HCT116 (cell line): ENCODE measurements at regions not wholly inside any gene's neighbourhood (a gene's known extent, or its start where the extent isn't known, plus 50 kb on each side); places are given as distances from the start of the nearest gene placed in this dataset.

Source experiments
- ATAC-seq: fragments of 200-7000 bp; cut with Tn5 transposase; 2 replicates; pipeline ENCODE4 v1.9.1; 2020; ENCODE audit warnings: mild to moderate bottlenecking, moderate library complexity
- BruUV-seq: library from RNA; stranded (reverse); fragments of 400-500 nt; replicated peaks from 2 replicates; lab custom pipeline; 2021; lab: Mats Ljungman, UMichigan
- CTCF ChIA-PET: fragments of 300-600 bp; sonication (Branson Sonifier 250); formaldehyde crosslinking; loops from one replicate; lab custom pipeline; 2021; ENCODE audit warnings: antibody characterized with exemption; lab: Charles Lee
- POLR2A ChIA-PET: fragments of 300-600, 350-600 bp; sonication (Branson Sonifier 250); formaldehyde crosslinking; loops from one replicate; lab custom pipeline; 2021; ENCODE audit warnings: antibody characterized with exemption; lab: Charles Lee
- RAD21 ChIA-PET, 2 experiments: fragments of 300-600 bp; sonication (Branson Sonifier 250); formaldehyde crosslinking; loops; one replicate each; lab custom pipeline; 2023; ENCODE audit warnings: low total read pairs in 2 of 2; ENCODE audit not compliant: uncharacterized antibody in 2 of 2, unreplicated experiment in 2 of 2, low non-redundant PET in 1 of 2; lab: Charles Lee
- DNase-seq: peaks from one replicate; pipeline ENCODE4 v3.0.0-alpha.2; 2010; ENCODE audit warnings: low read depth, low spot score
- H2AFZ ChIP-seq: fragments of 200-600 bp; shearing (Covaris generic), sonication (generic); 2 replicates; pipeline ENCODE4 v1.6.1; 2017; ENCODE audit warnings: low read depth, mixed run types, mixed read lengths, antibody characterized with exemption, low read length; ENCODE audit not compliant: poor library complexity, severe bottlenecking
- H3K27ac ChIP-seq: 2 replicates; pipeline ENCODE4 v1.5.1; 2012; ENCODE audit warnings: low read depth, low read length
- H3K27me3 ChIP-seq: fragments of 200-600 bp; sonication (generic); 2 replicates; pipeline ENCODE4 v1.6.1; 2016; ENCODE audit warnings: mixed run types, low read length, mixed read lengths; ENCODE audit not compliant: insufficient read depth
- H3K36me3 ChIP-seq, 2 experiments: fragments of 200-500 bp in 1 of 2; fragments of 200-600 bp in 1 of 2; sonication (Bioruptor generic) in 1 of 2; sonication (generic) in 1 of 2; 2 replicates each; pipeline versions ENCODE4 v1.5.1 to v1.6.1; 2014 to 2016; ENCODE audit warnings: low read length in 2 of 2, inconsistent platforms in 1 of 2, mixed read lengths in 1 of 2, mixed run types in 1 of 2; ENCODE audit not compliant: insufficient read depth in 2 of 2, control insufficient read depth in 1 of 2
- H3K4me1 ChIP-seq, 2 experiments: fragments of 200-600 bp in 1 of 2; sonication (generic) in 1 of 2; 2 replicates each; pipeline versions ENCODE4 v1.5.1 to v1.6.1; 2012 to 2017; ENCODE audit warnings: low read length in 2 of 2, inconsistent platforms in 1 of 2, mild to moderate bottlenecking in 1 of 2, mixed read lengths in 1 of 2, mixed run types in 1 of 2, moderate library complexity in 1 of 2; ENCODE audit not compliant: insufficient read depth in 2 of 2, control insufficient read depth in 1 of 2
- H3K4me2 ChIP-seq: fragments of 200-600 bp; sonication (generic); 2 replicates; pipeline ENCODE4 v1.6.1; 2017; ENCODE audit warnings: mixed run types, low read length, mixed read lengths
- H3K4me3 ChIP-seq, 2 experiments: fragments of 200-600 bp in 1 of 2; sonication (generic) in 1 of 2; replicated peaks in 1 of 2; 2 replicates each; pipeline ENCODE4 v1.5.1; 2011 to 2016; ENCODE audit warnings: low read length in 2 of 2, control low read depth in 1 of 2, low read depth in 1 of 2, mild to moderate bottlenecking in 1 of 2, mixed read lengths in 1 of 2, mixed run types in 1 of 2
- H3K79me2 ChIP-seq: fragments of 200-600 bp; sonication (generic); 2 replicates; pipeline ENCODE4 v1.6.1; 2017; ENCODE audit warnings: mild to moderate bottlenecking, mixed run types, low read length, moderate library complexity, mixed read lengths; ENCODE audit not compliant: insufficient read depth
- H3K9ac ChIP-seq: fragments of 200-600 bp; sonication (generic); 2 replicates; pipeline ENCODE4 v1.6.1; 2016; ENCODE audit warnings: low read length, mixed read lengths
- H3K9me2 ChIP-seq: fragments of 200-600 bp; sonication (generic), shearing (Covaris generic); 2 replicates; pipeline ENCODE4 v1.6.1; 2017; ENCODE audit warnings: mixed run types, mild to moderate bottlenecking, moderate library complexity; ENCODE audit not compliant: insufficient read depth
- H3K9me3 ChIP-seq, 2 experiments: fragments of 200-500 bp in 1 of 2; fragments of 200-600 bp in 1 of 2; sonication (Bioruptor generic) in 1 of 2; sonication (generic) in 1 of 2; 2 replicates each; pipeline ENCODE4 v1.6.1; 2014 to 2017; ENCODE audit warnings: low read length in 2 of 2, mixed read lengths in 2 of 2, inconsistent platforms in 1 of 2, low read depth in 1 of 2, mild to moderate bottlenecking in 1 of 2, mixed run types in 1 of 2, moderate library complexity in 1 of 2; ENCODE audit not compliant: control insufficient read depth in 1 of 2, insufficient read depth in 1 of 2
- H4K20me1 ChIP-seq: fragments of 200-600 bp; sonication (generic), shearing (Covaris generic); 2 replicates; pipeline ENCODE4 v1.6.1; 2017; ENCODE audit warnings: mixed run types, mild to moderate bottlenecking, moderate library complexity; ENCODE audit not compliant: insufficient read depth
- CBX3 ChIP-seq: IDR thresholded peaks from 2 replicates; pipeline ENCODE4 v1.6.1; 2012; ENCODE audit warnings: low read depth
- CTCF ChIP-seq, 3 experiments: fragments of 200-600 bp in 1 of 3; sonication (generic) in 1 of 3; IDR thresholded peaks in 2 of 3; conservative IDR thresholded peaks in 1 of 3; 2 replicates each; pipeline ENCODE4 v1.5.1; 2012 to 2017; ENCODE audit warnings: low read depth in 2 of 3, low read length in 2 of 3, antibody characterized with exemption in 1 of 3, borderline replicate concordance in 1 of 3, control low read depth in 1 of 3, mild to moderate bottlenecking in 1 of 3, mixed read lengths in 1 of 3, mixed run types in 1 of 3, moderate library complexity in 1 of 3; ENCODE audit not compliant: insufficient read depth in 1 of 3
- EGR1 ChIP-seq: IDR thresholded peaks from 2 replicates; pipeline ENCODE4 v1.6.1; 2012; ENCODE audit warnings: low read depth
- ELF1 ChIP-seq: IDR thresholded peaks from 2 replicates; pipeline ENCODE4 v1.6.1; 2012; ENCODE audit warnings: low read depth, borderline replicate concordance
- EZH2 ChIP-seq: fragments of 200-600 bp; sonication (generic); IDR thresholded peaks from 2 replicates; pipeline ENCODE4 v1.6.1; 2017; ENCODE audit warnings: antibody characterized with exemption, mixed run types
- EZH2phosphoT487 ChIP-seq: fragments of 200-600 bp; IDR thresholded peaks from 2 replicates; pipeline ENCODE4 v1.6.1; 2018; ENCODE audit warnings: antibody characterized with exemption, borderline replicate concordance
- JUND ChIP-seq: IDR thresholded peaks from 2 replicates; pipeline ENCODE4 v1.6.1; 2012
- MAX ChIP-seq: IDR thresholded peaks from 2 replicates; pipeline ENCODE4 v1.6.1; 2012
- POLR2A ChIP-seq: IDR thresholded peaks from 2 replicates; pipeline ENCODE4 v1.7.0; 2011; ENCODE audit warnings: borderline replicate concordance; ENCODE audit not compliant: insufficient read depth, insufficient read length; ENCODE audit errors: extremely low read depth
- POLR2AphosphoS5 ChIP-seq: IDR thresholded peaks from 2 replicates; pipeline ENCODE4 v1.6.1; 2011; ENCODE audit warnings: mild to moderate bottlenecking, low read depth, low read length, moderate library complexity
- RAD21 ChIP-seq: IDR thresholded peaks from 2 replicates; pipeline ENCODE4 v1.6.1; 2012; ENCODE audit warnings: low read depth, mild to moderate bottlenecking
- SIN3A ChIP-seq: IDR thresholded peaks from 2 replicates; pipeline ENCODE4 v1.6.1; 2012; ENCODE audit warnings: low read depth
- SP1 ChIP-seq: IDR thresholded peaks from 2 replicates; pipeline ENCODE4 v1.6.1; 2012; ENCODE audit warnings: low read depth
- SRF ChIP-seq: IDR thresholded peaks from 2 replicates; pipeline ENCODE4 v1.6.1; 2012; ENCODE audit warnings: low read depth
- YY1 ChIP-seq: IDR thresholded peaks from 2 replicates; pipeline ENCODE4 v1.6.1; 2011; ENCODE audit warnings: low read length, low read depth, moderate library complexity, mild to moderate bottlenecking; ENCODE audit not compliant: insufficient replicate concordance; ENCODE audit errors: extremely low read depth
- ZFX ChIP-seq: fragments of 450-650 bp; IDR thresholded peaks from 2 replicates; pipeline ENCODE4 v1.6.1; 2017
- ZNF274 ChIP-seq: fragments of 200-500 bp; sonication (Bioruptor generic); IDR thresholded peaks from 2 replicates; pipeline ENCODE4 v1.6.1; 2014; ENCODE audit warnings: mild to moderate bottlenecking, low read depth, low read length, inconsistent platforms
- intact Hi-C: fragments of 100-400 bp; cut with micrococcal nuclease; formaldehyde crosslinking; loops from 2 replicates; pipeline ENCODE4 v1.10.0; 2022
- TF ChIP-seq, protein P1 (sequence below): IDR thresholded peaks from 2 replicates; pipeline ENCODE4 v1.6.1; 2011; ENCODE audit warnings: mild to moderate bottlenecking, low read length, moderate library complexity; ENCODE audit not compliant: insufficient replicate concordance; ENCODE audit errors: extremely low read depth
- TF ChIP-seq, protein P2 (sequence below): IDR thresholded peaks from 2 replicates; pipeline ENCODE4 v1.6.1; 2012; ENCODE audit warnings: low read depth

DNA sequence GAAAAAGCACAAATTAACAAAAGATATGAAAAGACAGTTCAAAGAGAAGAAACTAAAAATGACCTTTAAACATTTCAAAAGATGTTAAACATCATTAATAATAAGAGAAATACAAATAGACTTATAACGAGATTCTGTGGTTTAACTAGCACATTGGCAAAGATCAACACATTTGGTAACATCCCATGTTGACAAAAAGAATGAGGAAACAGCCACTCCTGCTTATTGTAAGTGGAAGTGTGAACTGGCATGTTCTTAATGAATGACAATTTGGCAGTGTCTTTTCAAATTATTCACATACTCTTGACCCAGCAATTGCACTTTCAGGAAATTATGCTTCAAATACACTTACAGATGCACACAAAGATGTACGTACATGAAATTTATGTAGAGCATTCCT is 176.3 kb downstream of the TLE1 start (continued):
- TF ChIP-seq POLR2AphosphoS5 (no peak), SRF (no peak), YY1 (no peak), MAX (no peak), CTCF (IDR thresholded peaks at IDR 0.05 in 2 of 3, conservative IDR thresholded peaks at IDR 0.05 in 1 of 3; ENCODE audit: borderline replicate concordance in 1 of 3, insufficient read depth in 1 of 3, low read depth in 2 of 3, low read length in 2 of 3) (no peak), ZFX (no peak), JUND (no peak), POLR2A (no peak), CBX3 (no peak)

GRCh38 chr9:81512641-81513040 is 176.7 kb downstream of the TLE1 start:
- RAD21 ChIA-PET: no interaction called here
- no peak overlapping the region for H2AFZ ChIP-seq
- intact Hi-C loops: no loop called here
- no TSS peak for BruUV-seq
- CTCF ChIA-PET: no interaction called here
- no peaks in the 10 kb centered on the region for H3K36me3 ChIP-seq
- H4K20me1 ChIP-seq: no peaks in the 10 kb centered on the region
- H3K4me1 ChIP-seq: no peaks in the 10 kb centered on the region
- no peak overlapping the region for H3K4me2 ChIP-seq
- H3K9me2 ChIP-seq: no peaks in the 10 kb centered on the region
- no peak for DNase-seq
- ATAC-seq: no peak
- no peaks in the 10 kb centered on the region for H3K27me3 ChIP-seq
- H3K4me3 ChIP-seq: no peak overlapping the region
- POLR2A ChIA-PET: no interaction called here
- H3K79me2 ChIP-seq: no peaks in the 10 kb centered on the region
- no peak overlapping the region for H3K27ac ChIP-seq
- H3K9me3 ChIP-seq: no peaks in the 10 kb centered on the region
- H3K9ac ChIP-seq: no peak overlapping the region
- TF ChIP-seq RAD21 (no peak), ZFX (no peak), POLR2AphosphoS5 (no peak), SP1 (no peak), POLR2A (no peak), EGR1 (no peak), EZH2 (no peak), EZH2phosphoT487 (no peak), SIN3A (no peak), ZNF274 (no peak), ELF1 (no peak), YY1 (no peak), SRF (no peak), CBX3 (no peak)
- TF ChIP-seq, protein P1, sequence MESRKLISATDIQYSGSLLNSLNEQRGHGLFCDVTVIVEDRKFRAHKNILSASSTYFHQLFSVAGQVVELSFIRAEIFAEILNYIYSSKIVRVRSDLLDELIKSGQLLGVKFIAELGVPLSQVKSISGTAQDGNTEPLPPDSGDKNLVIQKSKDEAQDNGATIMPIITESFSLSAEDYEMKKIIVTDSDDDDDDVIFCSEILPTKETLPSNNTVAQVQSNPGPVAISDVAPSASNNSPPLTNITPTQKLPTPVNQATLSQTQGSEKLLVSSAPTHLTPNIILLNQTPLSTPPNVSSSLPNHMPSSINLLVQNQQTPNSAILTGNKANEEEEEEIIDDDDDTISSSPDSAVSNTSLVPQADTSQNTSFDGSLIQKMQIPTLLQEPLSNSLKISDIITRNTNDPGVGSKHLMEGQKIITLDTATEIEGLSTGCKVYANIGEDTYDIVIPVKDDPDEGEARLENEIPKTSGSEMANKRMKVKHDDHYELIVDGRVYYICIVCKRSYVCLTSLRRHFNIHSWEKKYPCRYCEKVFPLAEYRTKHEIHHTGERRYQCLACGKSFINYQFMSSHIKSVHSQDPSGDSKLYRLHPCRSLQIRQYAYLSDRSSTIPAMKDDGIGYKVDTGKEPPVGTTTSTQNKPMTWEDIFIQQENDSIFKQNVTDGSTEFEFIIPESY: no peak
- TF ChIP-seq, protein P2, sequence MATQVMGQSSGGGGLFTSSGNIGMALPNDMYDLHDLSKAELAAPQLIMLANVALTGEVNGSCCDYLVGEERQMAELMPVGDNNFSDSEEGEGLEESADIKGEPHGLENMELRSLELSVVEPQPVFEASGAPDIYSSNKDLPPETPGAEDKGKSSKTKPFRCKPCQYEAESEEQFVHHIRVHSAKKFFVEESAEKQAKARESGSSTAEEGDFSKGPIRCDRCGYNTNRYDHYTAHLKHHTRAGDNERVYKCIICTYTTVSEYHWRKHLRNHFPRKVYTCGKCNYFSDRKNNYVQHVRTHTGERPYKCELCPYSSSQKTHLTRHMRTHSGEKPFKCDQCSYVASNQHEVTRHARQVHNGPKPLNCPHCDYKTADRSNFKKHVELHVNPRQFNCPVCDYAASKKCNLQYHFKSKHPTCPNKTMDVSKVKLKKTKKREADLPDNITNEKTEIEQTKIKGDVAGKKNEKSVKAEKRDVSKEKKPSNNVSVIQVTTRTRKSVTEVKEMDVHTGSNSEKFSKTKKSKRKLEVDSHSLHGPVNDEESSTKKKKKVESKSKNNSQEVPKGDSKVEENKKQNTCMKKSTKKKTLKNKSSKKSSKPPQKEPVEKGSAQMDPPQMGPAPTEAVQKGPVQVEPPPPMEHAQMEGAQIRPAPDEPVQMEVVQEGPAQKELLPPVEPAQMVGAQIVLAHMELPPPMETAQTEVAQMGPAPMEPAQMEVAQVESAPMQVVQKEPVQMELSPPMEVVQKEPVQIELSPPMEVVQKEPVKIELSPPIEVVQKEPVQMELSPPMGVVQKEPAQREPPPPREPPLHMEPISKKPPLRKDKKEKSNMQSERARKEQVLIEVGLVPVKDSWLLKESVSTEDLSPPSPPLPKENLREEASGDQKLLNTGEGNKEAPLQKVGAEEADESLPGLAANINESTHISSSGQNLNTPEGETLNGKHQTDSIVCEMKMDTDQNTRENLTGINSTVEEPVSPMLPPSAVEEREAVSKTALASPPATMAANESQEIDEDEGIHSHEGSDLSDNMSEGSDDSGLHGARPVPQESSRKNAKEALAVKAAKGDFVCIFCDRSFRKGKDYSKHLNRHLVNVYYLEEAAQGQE: no peak
